ENCODE measurements at regions not wholly inside any gene's neighbourhood (a gene's known extent, or its start where the extent isn't known, plus 50 kb on each side); places are given as distances from the start of the nearest gene placed in this dataset.

DNA sequence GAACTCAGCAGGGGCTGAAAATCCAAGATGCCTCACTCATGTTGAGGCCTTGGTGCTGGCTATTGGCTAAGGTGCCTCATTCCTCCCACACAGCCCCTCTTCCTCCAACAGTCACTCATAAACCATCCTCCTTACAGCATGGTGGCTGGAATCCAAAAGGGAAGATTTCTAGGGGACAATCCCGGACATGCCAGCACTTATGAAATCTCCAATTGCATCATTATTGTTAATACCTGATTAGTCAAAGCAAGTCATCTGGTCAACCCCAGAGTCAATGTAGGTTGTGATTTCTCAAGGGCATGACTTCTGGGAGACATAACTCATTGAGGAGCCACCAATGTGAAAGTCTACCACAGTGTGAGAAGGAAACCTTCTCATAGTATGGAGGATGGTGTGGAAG lies 506.6 kb upstream of the NOX3 start:
- ATAC-seq (no peak), DNase-seq (ENCODE audit: low read depth in 1 of 2, low spot score in 1 of 2) (no peak), FAIRE-seq (no peak)
- no peaks in the 10 kb centered on the region for H3K9me3 ChIP-seq
- no peaks in the 10 kb centered on the region for H3K4me1 ChIP-seq
- no peak overlapping the region for H3K4me3 ChIP-seq
- ChIA-PET POLR2A (no interaction called here), CTCF (interaction anchor here (0.6 kb wide), 1 partner anchor 1100 kb away, joined by 3 read pairs; no protein-coding TSS in a partner anchor)
- H3K27ac ChIP-seq, result no peak overlapping the region
- TF ChIP-seq KDM5A (IDR thresholded peaks at IDR 0.05), result no peak
- no peak for TF ChIP-seq HDAC2 (IDR thresholded peaks at IDR 0.05)
- TF ChIP-seq, protein P1, sequence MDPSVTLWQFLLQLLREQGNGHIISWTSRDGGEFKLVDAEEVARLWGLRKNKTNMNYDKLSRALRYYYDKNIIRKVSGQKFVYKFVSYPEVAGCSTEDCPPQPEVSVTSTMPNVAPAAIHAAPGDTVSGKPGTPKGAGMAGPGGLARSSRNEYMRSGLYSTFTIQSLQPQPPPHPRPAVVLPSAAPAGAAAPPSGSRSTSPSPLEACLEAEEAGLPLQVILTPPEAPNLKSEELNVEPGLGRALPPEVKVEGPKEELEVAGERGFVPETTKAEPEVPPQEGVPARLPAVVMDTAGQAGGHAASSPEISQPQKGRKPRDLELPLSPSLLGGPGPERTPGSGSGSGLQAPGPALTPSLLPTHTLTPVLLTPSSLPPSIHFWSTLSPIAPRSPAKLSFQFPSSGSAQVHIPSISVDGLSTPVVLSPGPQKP (IDR thresholded peaks at IDR 0.05; ENCODE audit: low read depth, low read length), result no peak
- TF ChIP-seq PHF8 (IDR thresholded peaks at IDR 0.05; ENCODE audit: borderline replicate concordance, low read depth), result no peak
- no peak for TF ChIP-seq HOXB13 (CRISPR knock-in tag; IDR thresholded peaks at IDR 0.05; ENCODE audit: low read depth)
- TF ChIP-seq ZSCAN20 (CRISPR knock-in tag; IDR thresholded peaks at IDR 0.05), result no peak
- no peak for TF ChIP-seq FOXS1 (CRISPR knock-in tag; IDR thresholded peaks at IDR 0.05)
- TF ChIP-seq RARB (CRISPR knock-in tag; IDR thresholded peaks at IDR 0.05), result no peak
- H3K4me2 ChIP-seq, result no peak overlapping the region
- WGBS (ENCODE audit: missing lambda C conversion rate), result 25% methylated on average over 1 of the region's 1 CpG

GRCh38 chr6:155959898-155960495 lies 504.4 kb upstream of the NOX3 start:
- DNase-seq (ENCODE audit: low read depth in 1 of 2, low spot score in 1 of 2) (no peak), ATAC-seq (no peak), FAIRE-seq (no peak)
- ChIA-PET CTCF (no interaction called here), POLR2A (no interaction called here)
- TF ChIP-seq, protein P2, sequence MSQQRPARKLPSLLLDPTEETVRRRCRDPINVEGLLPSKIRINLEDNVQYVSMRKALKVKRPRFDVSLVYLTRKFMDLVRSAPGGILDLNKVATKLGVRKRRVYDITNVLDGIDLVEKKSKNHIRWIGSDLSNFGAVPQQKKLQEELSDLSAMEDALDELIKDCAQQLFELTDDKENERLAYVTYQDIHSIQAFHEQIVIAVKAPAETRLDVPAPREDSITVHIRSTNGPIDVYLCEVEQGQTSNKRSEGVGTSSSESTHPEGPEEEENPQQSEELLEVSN (IDR thresholded peaks at IDR 0.05; ENCODE audit: borderline replicate concordance, low read depth), result no peak
- TF ChIP-seq HOXA7 (CRISPR knock-in tag; IDR thresholded peaks at IDR 0.05) (no peak), FOSL2 (IDR thresholded peaks at IDR 0.05) (no peak), FOSL2 (CRISPR knock-in tag; IDR thresholded peaks at IDR 0.05) (no peak)
- Histone ChIP-seq H3K9me3 (no peaks in the 10 kb centered on the region), H3K4me2 (no peak overlapping the region), H3K4me3 (no peak overlapping the region), H3K27ac (no peak overlapping the region), H3K4me1 (no peaks in the 10 kb centered on the region)
- 70% methylated on average over 6 of the region's 6 CpGs for WGBS (ENCODE audit: missing lambda C conversion rate)

DNA sequence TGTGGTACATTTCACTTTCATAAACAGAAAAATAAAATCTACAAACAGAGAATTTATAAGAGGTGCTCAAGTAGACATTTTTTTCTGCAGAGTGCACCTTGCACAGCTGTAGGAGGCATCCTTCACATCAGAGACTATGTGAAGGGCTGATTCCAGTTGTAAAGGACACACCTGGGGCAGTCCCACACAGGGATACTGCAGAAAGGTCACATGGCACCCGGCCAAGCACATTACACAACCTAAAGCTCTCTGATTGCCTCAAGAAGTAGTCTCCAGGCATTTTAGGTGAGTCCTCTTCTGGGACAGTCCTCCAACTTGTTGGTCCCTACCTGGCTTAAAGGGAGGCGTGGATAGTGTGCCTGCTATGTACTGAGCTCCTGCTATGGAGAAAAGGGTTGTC lies 502.9 kb upstream of the NOX3 start:
- ChIA-PET CTCF (no interaction called here), POLR2A (no interaction called here)
- DNase-seq (ENCODE audit: low read depth in 1 of 2, low spot score in 1 of 2), result no peak
- Histone ChIP-seq H3K4me1 (no peaks in the 10 kb centered on the region), H3K4me2 (no peak overlapping the region), H3K9me3 (no peaks in the 10 kb centered on the region), H3K27ac (no peak overlapping the region), H3K4me3 (no peak overlapping the region)
- WGBS (ENCODE audit: missing lambda C conversion rate), result 8% methylated on average over 2 of the region's 2 CpGs
- ATAC-seq, result no peak
- no peak for FAIRE-seq
- TF ChIP-seq JUNB (IDR thresholded peaks at IDR 0.05), result no peak
- no peak for TF ChIP-seq SREBF2 (IDR thresholded peaks at IDR 0.05)
- TF ChIP-seq ZNF302 (CRISPR knock-in tag; IDR thresholded peaks at IDR 0.05), result no peak
- no peak for TF ChIP-seq FOSB (CRISPR knock-in tag; IDR thresholded peaks at IDR 0.05)
- no peak for TF ChIP-seq HDAC2 (IDR thresholded peaks at IDR 0.05)
- TF ChIP-seq KDM1A (IDR thresholded peaks at IDR 0.05; ENCODE audit: low read depth), result no peak
- TF ChIP-seq USF2 (IDR thresholded peaks at IDR 0.05), result no peak
- TF ChIP-seq ATOH8 (CRISPR knock-in tag; IDR thresholded peaks at IDR 0.05; ENCODE audit: low read depth), result no peak
- TF ChIP-seq POLR2AphosphoS2 (conservative IDR thresholded peaks at IDR 0.05; ENCODE audit: low read length), result no peak
- TF ChIP-seq ESRRA (IDR thresholded peaks at IDR 0.05; ENCODE audit: borderline replicate concordance, low read length), result no peak

Measured in A549 (cell line).